ENCODE measurements at regions not wholly inside any gene's neighbourhood (a gene's known extent, or its start where the extent isn't known, plus 50 kb on each side); places are given as distances from the start of the nearest gene placed in this dataset.

GRCh38 chr4:110271986-110272385 lies 73.6 kb upstream of the ELOVL6 start:
- DNase-seq, result no peak

- DNase-seq, result peak; percentile 40
These were observed 72.2 kb upstream of the ELOVL6 start for GRCh38 chr4:110270492-110271197.

GRCh38 chr4:110268790-110269189 lies 70.4 kb upstream of the ELOVL6 start:
- DNase-seq, result no peak

- no peak for DNase-seq
These were observed 69.9 kb upstream of the ELOVL6 start for GRCh38 chr4:110268352-110268751.

GRCh38 chr4:110266136-110266535 lies 67.7 kb upstream of the ELOVL6 start:
- no peak for DNase-seq

- no peak for DNase-seq
These were observed 66.6 kb upstream of the ELOVL6 start for GRCh38 chr4:110265001-110265400.

- DNase-seq, result no peak
These were observed 61.9 kb upstream of the ELOVL6 start for GRCh38 chr4:110260299-110260698.

GRCh38 chr4:110250023-110250387 lies 51.6 kb upstream of the ELOVL6 start:
- DNase-seq, result no peak

- DNase-seq, result no peak
These were observed 50.4 kb upstream of the ELOVL6 start for GRCh38 chr4:110248831-110249253.

Measured in MV-4-11 (cell line).